HFF-Myc (cell line): ENCODE measurements at regions not wholly inside any gene's neighbourhood (a gene's known extent, or its start where the extent isn't known, plus 50 kb on each side); places are given as distances from the start of the nearest gene placed in this dataset.

Source experiments
- DNase-seq: peaks from one replicate; pipeline ENCODE4 v3.0.0-alpha.2; 2011; ENCODE audit warnings: low read depth; ENCODE audit errors: extremely low read depth
- H3K4me3 ChIP-seq: replicated peaks from 2 replicates; pipeline ENCODE4 v1.5.1; 2011; ENCODE audit warnings: low read depth, mild to moderate bottlenecking, control low read depth, low read length
- TF ChIP-seq, protein P1 (sequence below): IDR thresholded peaks from 2 replicates; pipeline ENCODE4 v1.5.1; 2012; ENCODE audit warnings: mild to moderate bottlenecking, low read depth, low read length, control low read depth; ENCODE audit errors: missing control alignments

DNA sequence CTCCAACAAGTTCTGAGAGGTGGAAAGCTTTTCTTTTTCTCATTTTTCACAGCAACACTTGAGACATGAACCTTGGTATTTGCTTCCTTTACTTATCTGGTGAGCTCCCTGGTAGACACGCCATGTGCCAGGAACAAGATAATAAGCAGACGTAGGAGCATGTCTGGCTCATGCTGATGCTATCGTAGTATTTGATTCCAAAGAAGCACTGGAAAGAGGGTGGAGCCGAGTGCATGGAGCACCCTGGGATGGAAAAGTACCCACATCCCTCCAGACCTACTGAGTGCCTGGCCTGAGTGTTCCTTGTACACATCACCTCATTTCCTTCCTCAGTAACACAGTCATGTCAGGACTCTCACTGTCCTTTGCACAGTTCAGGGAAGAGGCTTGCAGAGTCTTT is 231.0 kb downstream of the CBLN1 start:
- DNase-seq: no peak
- H3K4me3 ChIP-seq: no peak overlapping the region
- TF ChIP-seq, protein P1, sequence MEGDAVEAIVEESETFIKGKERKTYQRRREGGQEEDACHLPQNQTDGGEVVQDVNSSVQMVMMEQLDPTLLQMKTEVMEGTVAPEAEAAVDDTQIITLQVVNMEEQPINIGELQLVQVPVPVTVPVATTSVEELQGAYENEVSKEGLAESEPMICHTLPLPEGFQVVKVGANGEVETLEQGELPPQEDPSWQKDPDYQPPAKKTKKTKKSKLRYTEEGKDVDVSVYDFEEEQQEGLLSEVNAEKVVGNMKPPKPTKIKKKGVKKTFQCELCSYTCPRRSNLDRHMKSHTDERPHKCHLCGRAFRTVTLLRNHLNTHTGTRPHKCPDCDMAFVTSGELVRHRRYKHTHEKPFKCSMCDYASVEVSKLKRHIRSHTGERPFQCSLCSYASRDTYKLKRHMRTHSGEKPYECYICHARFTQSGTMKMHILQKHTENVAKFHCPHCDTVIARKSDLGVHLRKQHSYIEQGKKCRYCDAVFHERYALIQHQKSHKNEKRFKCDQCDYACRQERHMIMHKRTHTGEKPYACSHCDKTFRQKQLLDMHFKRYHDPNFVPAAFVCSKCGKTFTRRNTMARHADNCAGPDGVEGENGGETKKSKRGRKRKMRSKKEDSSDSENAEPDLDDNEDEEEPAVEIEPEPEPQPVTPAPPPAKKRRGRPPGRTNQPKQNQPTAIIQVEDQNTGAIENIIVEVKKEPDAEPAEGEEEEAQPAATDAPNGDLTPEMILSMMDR: no peak

- TF ChIP-seq, protein P1: no peak
- H3K4me3 ChIP-seq: no peak overlapping the region
- DNase-seq: no peak
Measured at GRCh38 chr16:49049644-49050043, 232.0 kb downstream of the CBLN1 start.

- no peak overlapping the region for H3K4me3 ChIP-seq
- TF ChIP-seq, protein P1: no peak
- no peak for DNase-seq
Measured at GRCh38 chr16:49049191-49049590, 232.4 kb downstream of the CBLN1 start.

DNA sequence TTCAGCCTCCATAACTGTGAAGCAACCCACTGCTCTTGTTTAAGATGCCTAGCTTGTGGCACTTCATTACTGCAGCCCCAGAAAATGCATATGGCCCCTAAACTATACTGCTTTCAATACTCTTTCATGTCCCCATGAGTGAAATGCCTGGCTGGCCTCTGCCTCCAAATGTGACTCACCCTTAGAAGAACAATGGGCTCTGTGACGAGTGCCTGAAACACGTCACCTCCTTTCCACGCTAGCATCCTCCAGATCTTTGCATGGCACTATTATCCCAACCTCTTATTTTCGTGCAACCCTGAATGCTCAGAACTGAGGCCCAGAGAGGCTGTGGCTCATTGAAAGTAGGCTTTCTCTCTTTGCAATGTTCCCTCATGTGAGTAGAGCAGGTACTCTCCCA is 233.1 kb downstream of the CBLN1 start:
- no peak overlapping the region for H3K4me3 ChIP-seq
- DNase-seq: no peak
- TF ChIP-seq, protein P1: no peak

GRCh38 chr16:49036126-49036525 is 245.5 kb downstream of the CBLN1 start:
- TF ChIP-seq, protein P1: no peak
- DNase-seq: no peak
- H3K4me3 ChIP-seq: no peak overlapping the region

- TF ChIP-seq, protein P1: no peak
- no peak for DNase-seq
- no peak overlapping the region for H3K4me3 ChIP-seq
Measured at GRCh38 chr16:49027420-49027819, 254.2 kb downstream of the CBLN1 start.

DNA sequence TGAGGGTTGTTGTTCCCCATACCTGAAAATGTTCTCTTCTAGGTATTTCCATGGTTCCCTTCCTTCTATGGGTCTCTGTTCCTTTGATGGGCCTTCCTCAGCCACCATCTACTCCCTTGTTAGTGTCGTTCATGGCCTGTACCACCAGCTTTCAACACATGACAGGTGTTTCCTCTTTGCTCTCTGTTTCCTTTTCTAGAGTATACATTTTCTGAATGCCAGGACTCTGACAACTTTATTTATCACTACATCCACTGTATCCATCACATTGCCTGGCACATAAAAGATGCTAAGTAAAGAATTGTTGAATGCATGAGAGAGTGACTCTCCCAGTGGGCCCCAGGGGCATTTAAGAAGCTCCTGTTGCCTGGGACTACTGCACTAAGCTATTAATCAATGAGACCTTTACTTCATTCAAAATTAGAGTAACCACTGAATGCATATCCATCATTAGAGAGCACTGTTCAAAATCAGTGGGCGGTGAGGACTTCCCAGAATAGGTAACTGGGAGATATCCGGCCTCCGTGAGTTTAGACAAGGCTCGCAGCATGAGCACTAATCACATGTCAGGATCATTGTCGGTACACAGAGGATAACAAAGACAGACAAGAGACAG is 255.0 kb downstream of the CBLN1 start:
- no peak for DNase-seq
- no peak overlapping the region for H3K4me3 ChIP-seq
- TF ChIP-seq, protein P1: no peak
